HG03103 (cell line): ENCODE measurements at regions not wholly inside any gene's neighbourhood (a gene's known extent, or its start where the extent isn't known, plus 50 kb on each side); places are given as distances from the start of the nearest gene placed in this dataset.

ENCODE experiments used
- ATAC-seq: cut with Tn5 transposase; IDR thresholded peaks from one replicate; pipeline ENCODE4 v1.9.1; 2021; ENCODE audit warnings: low read depth; ENCODE audit not compliant: unreplicated experiment

DNA sequence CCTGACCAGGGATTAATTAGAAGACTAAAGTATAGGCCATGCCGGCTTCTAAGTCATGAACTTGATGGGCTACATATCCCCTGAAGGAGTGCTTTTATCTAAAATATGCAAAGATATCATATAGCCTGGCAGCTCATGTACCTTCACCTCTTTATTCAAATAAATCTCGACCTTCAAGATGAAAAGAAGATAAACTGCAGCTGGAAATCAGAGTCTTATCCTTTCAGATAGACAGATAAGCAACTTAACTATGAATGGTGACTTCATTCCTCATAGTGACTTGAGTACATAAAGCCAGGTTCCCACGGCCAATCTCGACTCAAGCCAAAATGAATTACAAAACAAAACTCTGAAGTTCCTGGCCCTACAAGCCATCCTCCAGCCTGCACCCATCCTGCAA, 165.3 kb upstream of the KLHL29 start:
- no peak for ATAC-seq

DNA sequence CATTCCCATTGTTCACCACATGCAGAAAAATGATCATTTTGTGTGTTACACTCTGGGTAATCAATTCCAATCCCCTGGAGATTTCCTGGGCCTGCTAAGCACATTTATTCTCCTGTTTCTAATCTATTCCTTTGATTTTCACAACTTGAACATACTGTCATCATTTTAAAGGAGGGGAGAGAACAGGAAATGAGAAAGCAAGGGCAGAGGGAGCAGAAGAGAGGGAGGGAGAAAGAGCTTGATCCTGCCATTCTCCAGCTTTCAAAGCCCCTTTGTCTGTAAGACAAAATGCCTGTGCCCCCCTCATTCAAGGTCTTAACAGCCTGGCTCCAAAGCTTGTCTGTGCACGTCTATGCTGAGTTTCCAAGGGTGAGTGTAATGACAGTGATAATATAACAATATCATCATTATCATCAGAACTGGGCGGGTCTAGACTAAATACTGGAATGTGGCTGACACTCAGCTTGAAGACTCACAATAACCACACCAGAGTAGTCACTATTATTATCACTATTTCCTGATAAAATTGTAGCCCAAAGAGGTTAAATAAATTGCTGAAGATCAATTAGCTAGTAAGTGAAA, 164.4 kb upstream of the KLHL29 start:
- ATAC-seq = no peak

DNA sequence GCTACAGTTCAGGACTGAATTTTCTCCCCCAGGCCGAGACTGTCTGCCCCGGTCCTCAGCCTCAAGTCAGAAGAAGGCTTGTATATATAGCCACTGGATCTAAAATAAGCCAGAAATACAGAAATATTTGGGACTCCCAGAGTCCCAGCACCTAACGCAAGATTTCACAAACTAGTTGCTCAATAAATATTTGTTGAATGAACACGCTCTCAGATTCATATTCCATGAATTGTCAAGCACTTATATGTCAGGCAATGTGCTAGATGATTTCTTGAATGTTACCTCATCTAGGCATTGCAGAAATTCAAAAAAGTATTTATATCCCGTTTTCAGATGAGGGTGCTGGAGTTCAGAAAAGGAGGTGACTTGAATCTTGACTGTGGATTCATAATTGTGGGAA, 163.7 kb upstream of the KLHL29 start:
- no peak for ATAC-seq

DNA sequence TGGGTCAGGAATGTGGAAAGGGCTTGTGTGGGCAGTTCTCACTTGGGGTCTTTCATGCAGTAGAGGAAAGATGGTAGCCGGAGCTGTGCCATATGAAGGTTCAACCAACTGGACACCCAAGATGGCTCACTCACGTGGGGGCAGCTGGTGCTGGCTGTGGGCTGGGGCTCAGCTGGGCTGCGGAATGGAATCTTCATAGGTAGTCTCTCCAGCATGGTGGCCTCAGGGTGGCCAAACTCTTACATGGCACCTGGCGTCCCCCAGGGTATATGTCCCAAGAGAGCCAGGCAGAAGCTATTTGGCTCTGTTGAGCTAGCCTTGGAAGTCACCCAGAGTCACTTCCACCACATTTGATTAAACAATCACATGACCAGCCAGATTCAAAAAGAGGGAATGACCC, 163.1 kb upstream of the KLHL29 start:
- no peak for ATAC-seq

DNA sequence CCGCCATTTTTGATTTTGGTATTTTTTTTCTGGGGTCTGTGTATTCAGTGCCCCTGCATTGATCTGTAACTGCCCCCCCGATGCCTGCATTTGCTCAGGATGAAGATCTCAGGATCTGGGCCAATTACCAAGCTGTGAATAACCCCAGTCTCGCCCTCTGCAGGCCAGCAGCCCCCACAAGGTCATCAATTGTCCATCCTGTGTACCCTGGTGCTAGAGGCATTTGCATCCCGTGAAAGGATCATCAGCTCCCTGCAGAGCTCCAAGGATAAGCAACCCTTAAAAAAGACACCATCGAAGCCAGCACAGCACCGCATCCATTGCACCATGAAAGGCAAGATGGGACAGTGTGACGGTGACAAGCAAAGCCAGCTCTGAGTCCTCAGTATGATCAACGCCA, 154.1 kb upstream of the KLHL29 start:
- ATAC-seq = no peak

DNA sequence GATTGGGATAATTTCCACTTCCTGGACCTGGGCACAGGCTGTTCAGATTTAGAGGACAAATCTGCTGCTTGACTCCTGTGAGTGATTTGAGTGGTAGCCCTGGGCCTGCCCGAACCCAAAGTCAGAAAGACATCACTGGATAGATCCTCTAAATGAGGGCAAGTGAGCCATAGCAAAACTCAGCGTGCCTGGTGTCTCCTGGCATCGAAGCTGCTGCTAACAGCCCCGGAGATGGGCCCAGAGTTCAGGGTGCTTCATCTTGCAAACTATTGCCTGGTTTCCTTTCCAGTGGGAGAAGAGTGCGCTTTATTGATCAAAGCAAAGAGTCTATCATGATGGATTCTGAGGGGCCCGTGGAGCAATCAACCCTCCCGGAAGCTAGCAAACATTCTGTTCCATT, 153.1 kb upstream of the KLHL29 start:
- no peak for ATAC-seq

DNA sequence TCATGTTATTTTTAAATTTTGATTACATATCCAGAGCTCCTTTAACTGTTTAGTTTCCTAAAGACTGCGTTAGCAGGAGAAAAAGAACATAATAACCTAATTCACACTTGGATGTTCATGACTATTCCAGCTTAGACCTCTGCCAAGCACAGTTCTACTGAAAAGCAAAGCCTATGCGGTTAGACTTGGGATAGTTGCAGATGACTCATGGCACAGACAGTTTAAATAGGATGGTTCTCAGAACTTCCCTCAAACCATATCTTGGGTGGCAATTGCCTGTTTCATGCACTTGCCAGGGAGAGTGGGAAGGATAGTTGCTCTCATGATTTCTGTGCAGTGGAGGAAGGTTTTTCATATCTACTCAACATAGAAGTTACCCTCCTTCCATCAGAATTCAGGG, 149.7 kb upstream of the KLHL29 start:
- ATAC-seq = no peak

DNA sequence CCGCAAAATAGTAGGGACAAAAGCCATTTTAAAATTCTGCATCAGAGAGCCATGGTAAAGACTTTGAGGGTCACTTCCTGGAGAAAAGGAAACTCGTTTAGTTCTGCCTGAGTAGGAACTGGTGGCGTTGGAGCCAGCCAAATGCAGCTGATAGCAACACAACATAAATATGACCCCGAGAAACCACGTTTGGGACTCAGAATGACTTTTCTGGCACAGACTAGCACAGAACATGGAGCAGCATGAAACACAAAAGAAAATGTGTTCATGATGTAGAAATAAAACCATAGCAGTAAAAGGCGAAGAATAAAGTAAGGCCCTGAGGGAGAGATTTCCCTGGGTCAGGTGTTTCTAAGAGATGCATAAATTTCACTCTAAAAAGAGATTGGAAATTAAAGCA, 149.2 kb upstream of the KLHL29 start:
- no peak for ATAC-seq

DNA sequence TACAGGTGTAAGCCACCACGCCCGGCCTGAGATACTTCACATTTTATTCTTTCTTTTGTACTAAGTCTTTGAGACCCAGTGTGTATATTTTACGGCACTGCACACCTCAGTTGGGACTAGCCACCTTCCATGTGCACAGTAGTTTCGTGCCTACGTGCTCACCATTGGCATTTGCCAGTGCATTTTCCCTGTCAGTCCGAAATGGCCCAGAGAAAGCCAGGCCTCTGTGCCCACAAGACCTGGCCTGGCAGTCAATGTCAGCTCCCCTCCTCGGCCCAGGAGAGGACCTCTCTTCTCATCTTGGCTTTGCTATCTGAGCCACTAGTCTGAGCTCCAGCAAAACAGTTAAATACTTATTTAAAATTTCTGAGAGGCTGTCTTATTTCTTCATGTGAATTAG, 147.8 kb upstream of the KLHL29 start:
- no peak for ATAC-seq

DNA sequence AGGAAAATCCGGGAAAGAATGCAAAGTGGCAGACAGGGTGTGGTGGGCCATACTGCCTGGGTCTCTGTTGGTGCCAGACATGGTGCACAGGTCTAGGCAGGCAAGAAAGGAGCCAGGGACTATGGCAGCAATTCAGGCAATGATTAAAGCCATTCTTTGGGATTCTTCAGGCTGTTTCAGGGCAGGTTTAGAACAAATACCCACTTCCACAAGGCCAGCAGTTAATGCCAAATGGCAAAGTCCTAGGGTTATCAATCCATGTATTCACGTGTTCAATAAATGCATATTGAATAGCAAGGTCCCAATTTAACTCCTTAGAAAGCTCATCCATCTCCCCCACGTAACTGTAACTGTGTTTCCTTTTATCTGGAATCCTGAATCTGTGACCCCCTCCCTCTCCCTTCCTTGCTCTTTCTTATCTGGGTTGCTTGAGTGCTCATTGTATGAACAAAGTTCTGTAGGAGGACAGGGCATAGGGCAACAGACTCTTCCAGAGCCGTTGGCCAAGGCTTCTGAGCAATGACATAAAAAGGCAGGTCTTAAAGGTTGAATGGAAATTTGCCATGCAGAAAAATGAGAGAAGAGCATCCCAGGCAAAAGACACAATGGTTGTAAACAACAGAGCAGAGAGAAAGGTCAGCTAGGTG, 146.8 kb upstream of the KLHL29 start:
- ATAC-seq = no peak

DNA sequence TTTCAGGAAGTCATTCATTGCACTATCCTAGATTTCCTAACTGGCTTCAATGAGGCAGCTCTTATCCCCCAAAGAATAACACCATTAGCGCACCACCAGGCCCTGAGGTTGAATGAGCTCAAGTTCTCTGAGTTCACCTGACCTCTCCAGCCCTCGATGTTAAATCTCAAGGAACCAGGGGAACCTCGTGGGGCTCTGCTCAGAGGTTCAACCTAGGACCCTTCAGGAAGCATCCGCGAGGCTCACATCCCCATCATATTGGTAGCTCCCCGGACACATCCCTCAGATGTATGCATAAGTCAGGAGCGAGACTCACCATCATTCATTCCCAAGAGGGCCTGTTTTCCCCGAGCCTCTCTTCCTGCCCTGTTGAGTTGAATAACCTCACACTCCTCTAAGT, 145.6 kb upstream of the KLHL29 start:
- ATAC-seq = no peak

DNA sequence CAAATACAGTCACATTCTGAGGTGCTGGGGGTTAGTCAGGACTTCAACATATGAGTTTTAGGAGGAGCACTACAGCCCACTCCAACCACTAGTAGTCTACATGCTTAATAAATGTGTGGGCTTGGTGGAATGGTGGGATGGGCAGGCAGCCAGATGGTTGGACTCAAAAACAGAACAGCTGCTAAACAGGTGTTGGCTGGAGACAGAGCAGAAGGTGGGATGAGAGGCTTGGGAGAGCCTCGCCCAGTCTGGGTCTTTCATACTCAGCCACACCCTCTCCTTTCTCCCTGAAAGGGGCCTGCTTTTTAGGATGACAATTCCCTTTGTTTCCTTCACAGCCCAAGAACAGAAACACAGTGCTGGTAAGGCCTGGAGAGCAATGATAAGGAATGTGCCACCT, 143.9 kb upstream of the KLHL29 start:
- ATAC-seq = no peak

DNA sequence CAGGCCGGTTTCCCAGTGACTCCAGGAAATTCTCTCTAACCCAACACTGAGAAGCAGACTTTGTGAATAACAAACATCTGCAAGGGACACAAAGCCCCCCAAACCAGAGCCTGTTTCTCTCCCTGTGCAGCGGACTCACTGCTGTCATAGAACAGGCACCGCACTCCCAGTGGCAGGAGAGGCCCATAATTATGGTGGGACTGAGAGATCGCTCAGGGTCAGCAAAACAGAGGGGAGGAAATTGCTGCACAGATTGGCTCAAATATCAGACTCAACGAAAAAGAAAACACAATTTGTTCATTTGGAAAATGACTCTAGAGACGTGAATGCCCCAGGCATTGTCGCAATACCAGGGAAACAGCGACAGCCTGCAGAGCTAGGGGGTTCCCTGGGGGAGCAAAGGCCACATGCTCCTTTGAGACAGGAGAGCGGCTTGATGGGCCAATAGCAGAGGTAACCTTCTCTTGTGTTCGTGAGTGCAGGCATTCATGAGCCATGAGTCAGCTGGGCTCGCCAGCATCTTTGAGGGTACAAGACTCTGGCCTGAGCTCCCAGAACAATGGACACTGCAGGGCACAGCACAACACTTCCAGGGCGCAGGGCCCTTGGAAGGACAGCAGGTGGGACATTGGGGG, 143.3 kb upstream of the KLHL29 start:
- no peak for ATAC-seq

DNA sequence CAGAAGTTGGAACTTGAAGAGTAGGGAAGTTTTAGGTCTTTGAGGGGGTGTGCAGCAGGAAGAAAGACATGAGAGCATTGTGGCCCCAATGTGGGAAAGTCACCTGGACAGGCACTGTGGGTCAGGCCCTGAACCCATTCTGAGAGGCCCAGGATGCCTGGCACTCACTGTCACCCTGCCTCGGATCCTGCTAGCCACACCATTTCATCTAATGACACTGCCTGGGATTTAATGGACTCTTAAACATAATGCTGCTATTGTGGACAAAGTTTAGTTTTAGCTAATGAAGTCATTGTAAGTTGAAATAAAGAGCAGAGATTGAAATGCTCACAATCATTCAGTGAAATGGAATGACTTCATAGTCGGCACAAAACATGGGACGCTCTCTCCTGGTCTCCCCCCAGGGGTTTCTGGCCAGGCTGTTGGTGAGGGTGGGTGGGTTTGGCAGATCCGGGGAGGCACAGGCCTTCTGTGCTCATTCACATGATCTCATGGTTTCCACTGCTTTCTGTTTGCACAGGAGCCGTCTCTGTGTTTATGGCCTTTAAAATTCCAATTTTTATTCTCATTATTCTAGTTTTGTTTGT, 141.8 kb upstream of the KLHL29 start:
- ATAC-seq = no peak

DNA sequence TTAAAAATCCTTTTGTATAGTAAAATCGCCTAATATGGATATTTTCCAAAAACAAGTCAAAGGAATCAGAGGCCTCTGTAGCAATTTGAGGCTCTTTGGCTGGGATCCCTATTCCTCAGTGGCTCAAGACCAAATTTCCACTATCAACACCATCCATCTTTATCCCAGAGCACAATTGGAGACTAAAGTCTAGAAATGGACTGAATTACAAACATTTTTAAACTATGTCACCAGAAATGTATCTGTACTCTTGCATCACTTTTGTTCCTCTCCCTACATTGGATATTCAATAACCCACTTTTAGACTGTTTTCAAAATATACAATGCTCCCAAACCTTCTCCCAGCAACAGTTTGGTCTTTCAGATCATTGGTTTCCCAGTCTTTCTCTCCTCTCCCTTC, 140.4 kb upstream of the KLHL29 start:
- no peak for ATAC-seq

DNA sequence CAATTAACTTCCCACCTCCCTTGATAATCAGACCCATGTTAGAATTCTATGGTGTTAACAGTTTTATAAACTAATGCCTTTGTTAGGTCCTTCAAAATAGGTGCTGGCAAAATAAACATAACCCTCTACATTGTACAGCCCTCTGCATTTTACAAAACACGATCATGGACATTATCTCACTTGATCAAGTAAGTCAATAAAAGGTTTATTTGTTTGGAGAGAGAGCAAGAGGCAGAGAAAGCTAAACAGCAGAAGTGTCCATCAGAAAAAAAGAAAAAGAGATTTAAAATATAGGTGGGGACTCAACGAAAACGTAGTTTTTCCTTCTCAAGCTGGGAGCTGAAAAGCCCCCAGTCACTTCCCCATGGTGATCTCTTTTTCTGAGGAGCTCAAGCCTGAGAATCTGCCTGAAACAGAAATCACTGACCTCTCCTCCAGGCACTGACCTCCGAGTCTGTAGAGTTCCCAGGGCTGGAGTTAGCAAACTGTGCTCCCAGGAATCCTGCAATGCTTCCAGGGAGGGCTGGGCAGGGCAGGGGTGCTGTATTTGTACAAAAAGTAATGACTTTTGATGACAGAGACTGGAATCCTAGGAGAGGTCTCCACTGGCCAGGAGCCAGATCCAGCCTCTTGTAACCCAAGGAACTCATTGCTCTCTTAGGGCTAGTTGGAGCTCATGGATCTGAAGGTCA, 137.8 kb upstream of the KLHL29 start:
- no peak for ATAC-seq

DNA sequence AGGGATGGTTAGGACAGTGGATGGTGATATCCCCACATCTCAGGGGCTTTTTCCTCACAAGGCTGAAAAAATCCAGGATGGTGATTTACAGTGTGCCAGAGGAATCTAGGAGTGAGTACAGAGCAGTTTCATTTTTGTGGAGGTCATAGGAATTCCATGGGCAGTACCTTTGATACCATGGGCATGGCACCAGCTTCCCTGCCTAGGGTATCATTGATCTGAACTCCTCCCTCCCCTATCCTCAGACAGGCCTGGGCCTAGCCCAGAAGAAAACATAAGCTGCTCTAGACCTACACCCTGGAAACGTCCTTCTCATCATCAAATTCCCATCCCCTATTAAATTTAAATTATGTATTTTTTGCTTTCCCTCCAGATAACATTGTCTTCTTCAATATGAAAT, 136.3 kb upstream of the KLHL29 start:
- no peak for ATAC-seq

DNA sequence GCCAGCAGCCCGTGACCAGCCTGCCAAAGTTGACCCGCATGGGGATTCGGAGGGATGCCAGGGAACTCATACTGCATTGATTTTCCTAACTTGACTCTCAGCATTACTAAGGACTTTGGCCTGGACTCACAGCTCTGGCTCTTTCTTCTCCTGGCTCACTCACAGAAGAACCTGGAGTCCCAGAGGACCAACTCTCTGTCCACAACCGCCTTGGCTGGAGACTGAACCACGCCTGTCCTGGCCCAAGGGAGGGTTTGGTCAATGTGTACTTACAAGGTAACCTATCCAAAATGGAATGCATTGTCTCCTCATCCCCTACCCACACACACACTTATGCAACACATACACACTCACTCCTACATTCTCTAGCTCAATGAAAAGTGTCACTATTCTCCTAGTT, 135.6 kb upstream of the KLHL29 start:
- no peak for ATAC-seq

DNA sequence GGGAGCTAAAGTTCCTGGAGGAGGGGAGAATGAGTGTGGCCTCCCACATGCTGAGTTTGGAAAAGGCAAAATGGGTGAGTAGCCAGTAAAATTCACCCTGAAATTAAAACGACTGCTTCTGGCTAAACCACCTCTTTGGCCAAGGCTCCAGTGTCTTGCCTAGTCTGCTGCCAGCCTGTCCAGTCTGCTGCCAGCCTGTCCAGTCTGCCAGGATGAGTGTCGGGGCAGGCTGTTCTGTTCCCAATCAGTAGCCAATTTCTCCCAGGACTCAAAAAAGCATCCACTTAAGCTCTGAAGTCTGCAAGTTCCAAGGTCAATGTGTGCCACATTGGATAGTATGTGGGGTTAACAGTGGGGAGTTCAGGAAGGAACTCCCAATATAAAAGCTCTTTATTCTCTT, 134.6 kb upstream of the KLHL29 start:
- no peak for ATAC-seq

DNA sequence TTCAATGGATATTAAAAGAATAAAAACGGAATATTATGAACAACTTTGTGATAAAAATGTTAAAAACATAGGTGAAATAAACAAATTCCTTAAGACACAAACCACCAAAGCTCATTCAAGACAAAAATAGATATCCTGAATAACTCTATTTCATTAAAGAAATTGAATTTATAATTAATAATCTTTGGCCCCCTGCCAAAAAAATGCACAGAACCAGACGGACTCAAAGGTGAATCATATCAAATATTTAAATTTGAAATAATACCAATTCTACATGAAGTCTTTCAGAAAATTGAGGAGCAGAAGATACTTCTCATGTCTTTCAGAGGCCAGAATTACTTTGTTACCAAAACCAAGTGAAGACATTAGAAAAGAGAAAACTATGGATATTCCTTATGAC, 128.3 kb upstream of the KLHL29 start:
- no peak for ATAC-seq

DNA sequence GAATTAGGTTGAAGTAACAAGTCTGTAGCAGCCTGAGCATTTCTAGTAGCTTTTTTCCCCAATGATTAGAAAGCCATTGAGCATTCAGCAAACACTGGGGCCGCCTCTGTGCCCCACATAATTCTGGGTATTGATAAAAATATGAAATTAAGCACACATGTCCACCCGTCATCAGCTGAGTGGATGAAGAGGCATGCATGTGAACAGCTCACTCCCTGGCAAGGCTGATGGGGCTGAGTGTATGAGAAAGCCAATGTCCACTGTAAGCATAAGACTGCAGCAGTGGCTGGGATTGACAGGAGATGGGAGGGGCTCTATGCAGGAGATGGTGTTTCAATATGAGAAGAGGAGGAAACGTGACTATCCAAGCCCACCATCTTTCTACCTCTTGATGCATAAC, 124.4 kb upstream of the KLHL29 start:
- ATAC-seq = no peak
